ENCODE measurements at regions not wholly inside any gene's neighbourhood (a gene's known extent, or its start where the extent isn't known, plus 50 kb on each side); places are given as distances from the start of the nearest gene placed in this dataset.

DNA sequence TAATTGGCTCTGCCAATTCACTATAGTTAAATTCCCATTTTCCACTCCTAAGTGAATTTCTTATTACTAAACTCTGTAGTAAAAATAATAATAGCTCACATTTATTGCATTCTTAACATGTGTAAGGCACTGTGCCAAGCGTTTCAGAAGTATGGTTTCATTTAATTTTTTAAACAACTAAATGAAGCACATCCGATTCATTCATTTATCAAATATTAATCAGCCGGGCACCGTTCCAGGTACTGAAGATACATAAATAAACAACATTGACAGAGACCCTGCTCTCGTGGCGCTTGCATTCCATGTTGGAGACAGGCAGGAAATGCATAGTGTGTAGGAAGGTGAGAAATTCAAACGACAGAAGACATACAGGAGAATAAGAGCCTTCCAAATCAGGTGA is 423.2 kb upstream of the JARID2 start:
- no peak for TF ChIP-seq POLR2A (IDR thresholded peaks at IDR 0.05)
- no peak for TF ChIP-seq CTCF (IDR thresholded peaks at IDR 0.05)

Measured in sigmoid colon (tissue), 3 donors.